GM12864 (cell line): ENCODE measurements at regions not wholly inside any gene's neighbourhood (a gene's known extent, or its start where the extent isn't known, plus 50 kb on each side); places are given as distances from the start of the nearest gene placed in this dataset.

Source experiments
- DNase-seq: peaks from one replicate; pipeline ENCODE4 v3.0.0-alpha.2; 2011; ENCODE audit warnings: low read depth
- H3K4me3 ChIP-seq: 2 replicates; pipeline ENCODE4 v1.5.1; 2011; ENCODE audit warnings: mild to moderate bottlenecking, low read depth, low read length, control low read depth
- CTCF ChIP-seq: IDR thresholded peaks from 2 replicates; pipeline ENCODE4 v1.5.1; 2011; ENCODE audit warnings: low read depth, mild to moderate bottlenecking, moderate library complexity, low read length, control low read depth, inconsistent platforms; ENCODE audit errors: missing control alignments

DNA sequence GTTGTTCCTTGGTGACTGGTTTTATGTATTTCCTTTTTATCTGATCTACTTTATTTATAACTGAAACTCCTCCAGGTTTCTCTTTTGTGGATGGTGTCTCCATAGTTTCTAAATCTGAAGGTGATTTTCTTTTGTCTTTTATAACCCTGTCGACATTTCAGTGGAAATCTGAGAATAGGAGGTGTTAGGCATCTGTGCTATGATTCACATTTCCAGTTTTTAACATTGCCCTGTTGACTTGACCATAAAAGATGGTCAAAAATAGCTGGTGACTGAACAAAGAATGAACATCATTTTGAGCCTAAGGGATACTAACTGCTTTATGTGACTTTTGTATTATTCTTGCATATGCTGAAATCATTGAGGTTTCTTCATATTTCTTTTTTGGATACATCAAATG, 190.5 kb downstream of the PCSK1 start:
- DNase-seq: no peak
- H3K4me3 ChIP-seq: no peak overlapping the region
- TF ChIP-seq CTCF: no peak

DNA sequence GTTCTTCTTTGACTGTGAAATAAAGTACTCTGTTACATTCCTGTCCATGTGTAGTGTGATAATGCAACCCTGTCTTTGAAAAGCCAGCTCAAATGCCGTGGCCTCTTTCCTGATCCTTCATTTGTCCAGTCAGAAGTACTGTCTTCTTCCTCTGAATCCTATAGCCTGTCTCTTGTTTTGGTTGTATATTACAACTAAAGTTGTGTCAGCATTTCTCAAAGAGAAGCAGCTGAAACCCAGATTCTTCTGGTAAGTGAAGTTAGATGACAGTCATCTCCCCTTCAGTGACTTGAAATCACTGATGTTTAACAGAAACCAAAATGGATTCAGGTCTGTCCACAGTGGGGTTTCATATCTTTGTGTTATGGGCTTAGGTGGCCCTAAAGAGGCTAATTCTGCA, 196.2 kb downstream of the PCSK1 start:
- no peak for DNase-seq
- TF ChIP-seq CTCF: no peak
- H3K4me3 ChIP-seq: no peak overlapping the region

- no peak for TF ChIP-seq CTCF
- DNase-seq: no peak
- no peak overlapping the region for H3K4me3 ChIP-seq
These were observed 197.0 kb downstream of the PCSK1 start for GRCh38 chr5:96236051-96236450.

GRCh38 chr5:96235008-96235910, 197.8 kb downstream of the PCSK1 start:
- no peak for TF ChIP-seq CTCF

GRCh38 chr5:96232602-96233001, 200.4 kb downstream of the PCSK1 start:
- no peak overlapping the region for H3K4me3 ChIP-seq
- TF ChIP-seq CTCF: no peak
- no peak for DNase-seq

More at GRCh38 chr5:96235008-96235910, 197.8 kb downstream of the PCSK1 start:
- H3K4me3 ChIP-seq: no peak overlapping the region
- no peak for DNase-seq

- DNase-seq: no peak
- TF ChIP-seq CTCF: no peak
- H3K4me3 ChIP-seq: no peak overlapping the region
These were observed 203.9 kb downstream of the PCSK1 start for GRCh38 chr5:96229188-96229587.

GRCh38 chr5:96228408-96228807, 204.6 kb downstream of the PCSK1 start:
- DNase-seq: no peak
- H3K4me3 ChIP-seq: no peak overlapping the region
- TF ChIP-seq CTCF: no peak
